Esophagus muscularis mucosa (tissue), 4 donors: ENCODE measurements at regions not wholly inside any gene's neighbourhood (a gene's known extent, or its start where the extent isn't known, plus 50 kb on each side); places are given as distances from the start of the nearest gene placed in this dataset.

Experiments
- DNase-seq: peaks from one replicate; pipeline ENCODE4 v3.0.0-alpha.2; 2017; ENCODE audit errors: extremely low spot score
- H3K27ac ChIP-seq, 4 donors: fragments of 200-600 bp; sonication (generic); replicated peaks in 1 of 4; 1 replicate in 3 of 4; 2 replicates in 1 of 4; pipeline ENCODE4 v1.5.1; 2016 to 2019; ENCODE audit warnings: mild to moderate bottlenecking in 1 of 4
- H3K27me3 ChIP-seq, 4 donors: fragments of 200-600 bp; sonication (generic); one replicate each; pipeline versions ENCODE4 v1.5.1 to v1.6.0; 2016 to 2019
- H3K36me3 ChIP-seq, 4 donors: fragments of 200-600 bp; sonication (generic); one replicate each; pipeline ENCODE4 v1.5.1; 2016 to 2019
- H3K4me1 ChIP-seq, 4 donors: fragments of 200-600 bp; sonication (generic); one replicate each; pipeline ENCODE4 v1.5.1; 2016 to 2019
- H3K4me3 ChIP-seq, 4 donors: fragments of 200-600 bp; sonication (generic); 1 replicate in 2 of 4; 2 replicates in 2 of 4; pipeline ENCODE4 v1.5.1; 2016 to 2019; ENCODE audit warnings: mild to moderate bottlenecking in 4 of 4, moderate library complexity in 1 of 4
- H3K9me3 ChIP-seq, 4 donors: fragments of 200-600 bp; sonication (generic); 1 replicate in 3 of 4; 2 replicates in 1 of 4; pipeline ENCODE4 v1.5.1; 2016 to 2019
- CTCF ChIP-seq, 3 experiments: fragments of 200-600 bp in 2 of 3; fragments of 450-650 bp in 1 of 3; sonication (generic) in 2 of 3; IDR thresholded peaks; one replicate each; pipeline ENCODE4 v1.5.1; 2017 to 2019; ENCODE audit warnings: antibody characterized with exemption in 3 of 3, mild to moderate bottlenecking in 2 of 3, moderate library complexity in 1 of 3
- EP300 ChIP-seq: sonication (generic); formaldehyde crosslinking; IDR thresholded peaks from one replicate; pipeline ENCODE4 v1.6.1; 2017; ENCODE audit warnings: antibody characterized with exemption
- POLR2A ChIP-seq: fragments of 450-650 bp; IDR thresholded peaks from one replicate; pipeline ENCODE4 v1.6.1; 2017; ENCODE audit warnings: antibody characterized with exemption, moderate library complexity, mild to moderate bottlenecking, low read depth
- POLR2AphosphoS5 ChIP-seq, 2 donors: sonication (generic); formaldehyde crosslinking; IDR thresholded peaks; one replicate each; pipeline ENCODE4 v1.6.1; 2017; ENCODE audit warnings: antibody characterized with exemption in 2 of 2
- WGBS: methylation state at CpG from one replicate; pipeline ENCODE4 v1.1.5; 2018; 5-methylcytosine and 5-hydroxymethylcytosine counted together
- intact Hi-C: fragments of 100-400 bp; cut with DNase I; formaldehyde crosslinking; loops from one replicate; pipeline ENCODE4 v1.15.1; 2023

GRCh38 chr6:10237298-10238038 lies 177.4 kb downstream of the TFAP2A start:
- whole genome bisulfite sequencing, result 70% methylated on average over 10 of the region's 10 CpGs
- intact Hi-C loops, result no loop called here
- H3K4me3 ChIP-seq, result no peak overlapping the region

GRCh38 chr6:10235344-10235743 lies 179.5 kb downstream of the TFAP2A start:
- no peaks in the 10 kb centered on the region for H3K36me3 ChIP-seq
- no peaks in the 10 kb centered on the region for H3K9me3 ChIP-seq
- H3K4me3 ChIP-seq, result no peak overlapping the region
- no peak overlapping the region for H3K27ac ChIP-seq
- intact Hi-C loops, result no loop called here
- DNase-seq, result no peak
- WGBS, result 71% methylated on average over 4 of the region's 4 CpGs
- no peaks in the 10 kb centered on the region for H3K4me1 ChIP-seq
- TF ChIP-seq POLR2AphosphoS5 (IDR thresholded peaks at IDR 0.05) (no peak), POLR2A (no peak), EP300 (no peak), CTCF (IDR thresholded peaks at IDR 0.05) (no peak)
- H3K27me3 ChIP-seq, result no peaks in the 10 kb centered on the region

More at GRCh38 chr6:10237298-10238038, 177.4 kb downstream of the TFAP2A start:
- no peak overlapping the region for H3K27ac ChIP-seq
- H3K9me3 ChIP-seq, result no peaks in the 10 kb centered on the region
- H3K36me3 ChIP-seq, result no peaks in the 10 kb centered on the region
- no peaks in the 10 kb centered on the region for H3K27me3 ChIP-seq
- no peaks in the 10 kb centered on the region for H3K4me1 ChIP-seq
- no peak for DNase-seq
- TF ChIP-seq EP300 (no peak), CTCF (IDR thresholded peaks at IDR 0.05) (no peak), POLR2AphosphoS5 (IDR thresholded peaks at IDR 0.05) (no peak), POLR2A (no peak)

- Histone ChIP-seq H3K27ac (no peak overlapping the region), H3K27me3 (no peaks in the 10 kb centered on the region), H3K4me3 (no peak overlapping the region), H3K4me1 (no peaks in the 10 kb centered on the region), H3K36me3 (no peaks in the 10 kb centered on the region), H3K9me3 (peaks cover 0 to 8% (median 0%) of the 10 kb centered on the region in 4 donors)
- intact Hi-C loops, result no loop called here
- DNase-seq, result no peak
- TF ChIP-seq EP300, result no peak
- no peak for TF ChIP-seq POLR2A
- TF ChIP-seq CTCF (IDR thresholded peaks at IDR 0.05), result no peak
- no peak for TF ChIP-seq POLR2AphosphoS5 (IDR thresholded peaks at IDR 0.05)
Measured at GRCh38 chr6:10230531-10230930, 184.3 kb downstream of the TFAP2A start.

- 88% methylated on average over 4 of the region's 4 CpGs for WGBS
Measured at GRCh38 chr6:10223841-10224240, 191.0 kb downstream of the TFAP2A start.

More at GRCh38 chr6:10223841-10224240, 191.0 kb downstream of the TFAP2A start:
- Histone ChIP-seq H3K4me3 (no peak overlapping the region), H3K36me3 (no peaks in the 10 kb centered on the region), H3K4me1 (no peaks in the 10 kb centered on the region), H3K27ac (no peak overlapping the region), H3K27me3 (no peaks in the 10 kb centered on the region), H3K9me3 (peaks cover 0 to 8% (median 0%) of the 10 kb centered on the region in 4 donors)
- intact Hi-C loops, result no loop called here
- no peak for TF ChIP-seq POLR2A
- TF ChIP-seq CTCF (IDR thresholded peaks at IDR 0.05), result no peak
- TF ChIP-seq POLR2AphosphoS5 (IDR thresholded peaks at IDR 0.05), result no peak
- no peak for TF ChIP-seq EP300
- DNase-seq, result no peak
